H1 (cell line): ENCODE measurements at regions not wholly inside any gene's neighbourhood (a gene's known extent, or its start where the extent isn't known, plus 50 kb on each side); places are given as distances from the start of the nearest gene placed in this dataset.
A peak's percentile ranks its signal among the peaks of the same experiment; 100 is the strongest.

Experiments
- CTCF ChIA-PET: fragments of 300-600 bp; sonication (Branson Sonifier 250); formaldehyde crosslinking; loops from one replicate; lab custom pipeline; 2021; ENCODE audit not compliant: partially characterized antibody; lab: Charles Lee
- POLR2A ChIA-PET: fragments of 300-600 bp; sonication (Branson Sonifier 250); formaldehyde crosslinking; loops from one replicate; lab custom pipeline; 2021; ENCODE audit warnings: inconsistent platforms; ENCODE audit not compliant: partially characterized antibody; lab: Charles Lee
- DNase-seq, 2 experiments: peaks; one replicate each; pipeline versions ENCODE4 v3.0.0 to v3.0.0-alpha.2; 2010 to 2022; ENCODE audit warnings: low spot score in 2 of 2, low read depth in 1 of 2, mixed read lengths in 1 of 2
- FAIRE-seq: peaks from 2 replicates; lab custom pipeline; 2011; peaks lifted over from hg19 to GRCh38; lab: Jason Lieb, UNC
- H2AFZ ChIP-seq: 2 replicates; pipeline ENCODE4 v1.8.1; 2012; ENCODE audit warnings: low read length, inconsistent platforms
- H2AK5ac ChIP-seq: 2 replicates; pipeline ENCODE4 v1.6.1; 2013; ENCODE audit warnings: low read depth, low read length
- H2BK120ac ChIP-seq: replicated peaks from 2 replicates; pipeline ENCODE3; 2013; ENCODE audit warnings: low read depth, low read length, inconsistent platforms
- H2BK12ac ChIP-seq: 2 replicates; pipeline ENCODE4 v1.6.1; 2013; ENCODE audit warnings: low read depth, low read length
- H2BK15ac ChIP-seq: 2 replicates; pipeline ENCODE4 v1.6.1; 2013; ENCODE audit warnings: low read length
- H2BK20ac ChIP-seq: 2 replicates; pipeline ENCODE4 v1.6.1; 2013; ENCODE audit warnings: low read length
- H2BK5ac ChIP-seq: 2 replicates; pipeline ENCODE4 v1.6.1; 2013; ENCODE audit warnings: low read depth, low read length
- H3K14ac ChIP-seq: 2 replicates; pipeline ENCODE4 v1.6.1; 2013; ENCODE audit warnings: inconsistent platforms; ENCODE audit not compliant: insufficient read length
- H3K18ac ChIP-seq: 2 replicates; pipeline ENCODE4 v1.6.1; 2013; ENCODE audit warnings: low read length; ENCODE audit errors: extremely low read depth
- H3K23ac ChIP-seq: 2 replicates; pipeline ENCODE4 v1.6.1; 2013; ENCODE audit warnings: inconsistent platforms; ENCODE audit not compliant: insufficient read length
- H3K23me2 ChIP-seq: 2 replicates; pipeline ENCODE4 v1.6.1; 2013; ENCODE audit warnings: low read depth, low read length
- H3K27ac ChIP-seq: 2 replicates; pipeline ENCODE4 v1.6.1; 2011; ENCODE audit warnings: low read depth, low read length, inconsistent platforms
- H3K27me3 ChIP-seq, 4 experiments: replicated peaks in 1 of 4; 1 replicate in 1 of 4; 2 replicates in 3 of 4; pipeline versions ENCODE4 v1.6.1 to v1.8.1; 2011 to 2013; ENCODE audit warnings: low read length in 3 of 4, mild to moderate bottlenecking in 3 of 4, inconsistent platforms in 2 of 4, mixed read lengths in 2 of 4, moderate library complexity in 1 of 4; ENCODE audit not compliant: control insufficient read depth in 3 of 4, insufficient read depth in 3 of 4; ENCODE audit errors: extremely low read depth in 1 of 4
- H3K36me3 ChIP-seq, 4 experiments: 2 replicates each; pipeline versions ENCODE4 v1.6.1 to v1.8.1; 2011 to 2013; ENCODE audit warnings: mild to moderate bottlenecking in 4 of 4, low read length in 3 of 4, moderate library complexity in 2 of 4, control low read depth in 1 of 4, inconsistent platforms in 1 of 4; ENCODE audit not compliant: insufficient read depth in 4 of 4, control insufficient read depth in 2 of 4
- H3K4ac ChIP-seq: replicated peaks from 2 replicates; pipeline ENCODE3; 2013; ENCODE audit warnings: low read length, low read depth, mixed read lengths, inconsistent platforms; ENCODE audit not compliant: insufficient read length
- H3K4me1 ChIP-seq, 4 experiments: replicated peaks in 1 of 4; 1 replicate in 1 of 4; 2 replicates in 3 of 4; pipeline versions ENCODE4 v1.6.1 to v1.8.1; 2011 to 2013; ENCODE audit warnings: low read length in 3 of 4, inconsistent platforms in 2 of 4, mixed read lengths in 1 of 4; ENCODE audit not compliant: insufficient read depth in 4 of 4, control insufficient read depth in 3 of 4
- H3K4me2 ChIP-seq, 2 experiments: 2 replicates each; pipeline versions ENCODE4 v1.6.1 to v1.8.1; 2011 to 2013; ENCODE audit warnings: low read depth in 2 of 2, low read length in 2 of 2, control low read depth in 1 of 2, inconsistent platforms in 1 of 2, mild to moderate bottlenecking in 1 of 2; ENCODE audit not compliant: insufficient read depth in 1 of 2
- H3K4me3 ChIP-seq, 4 experiments: fragments of 200-600, 300-600 bp in 1 of 4; sonication (generic), shearing (Covaris generic), sonication (Bioruptor Twin) in 1 of 4; 2 replicates each; pipeline versions ENCODE4 v1.5.1 to v1.8.1; 2011 to 2016; ENCODE audit warnings: low read length in 4 of 4, low read depth in 3 of 4, control low read depth in 2 of 4, inconsistent platforms in 2 of 4, mild to moderate bottlenecking in 2 of 4, mixed read lengths in 1 of 4, moderate library complexity in 1 of 4; ENCODE audit not compliant: insufficient read depth in 2 of 4; ENCODE audit errors: extremely low read depth in 1 of 4
- H3K56ac ChIP-seq: replicated peaks from 2 replicates; pipeline ENCODE3; 2013; ENCODE audit warnings: low read depth, mild to moderate bottlenecking, mixed read lengths, low read length, inconsistent platforms; ENCODE audit not compliant: insufficient read length
- H3K79me1 ChIP-seq: 2 replicates; pipeline ENCODE4 v1.6.1; 2013; ENCODE audit warnings: low read depth, low read length, control low read depth
- H3K79me2 ChIP-seq, 2 experiments: 2 replicates each; pipeline versions ENCODE4 v1.6.1 to v1.8.1; 2012 to 2013; ENCODE audit warnings: low read length in 2 of 2, mild to moderate bottlenecking in 2 of 2, inconsistent platforms in 1 of 2; ENCODE audit not compliant: insufficient read depth in 2 of 2, control insufficient read depth in 1 of 2
- H3K9ac ChIP-seq, 4 experiments: replicated peaks in 1 of 4; 1 replicate in 1 of 4; 2 replicates in 3 of 4; pipeline versions ENCODE4 v1.6.1 to v1.8.1; 2011 to 2013; ENCODE audit warnings: low read depth in 3 of 4, low read length in 3 of 4, control low read depth in 2 of 4, mild to moderate bottlenecking in 2 of 4, moderate library complexity in 2 of 4, inconsistent platforms in 1 of 4; ENCODE audit errors: extremely low read depth in 1 of 4
- H3K9me3 ChIP-seq, 2 experiments: 2 replicates each; pipeline versions ENCODE4 v1.6.1 to v1.8.1; 2012 to 2013; ENCODE audit warnings: mild to moderate bottlenecking in 2 of 2, moderate library complexity in 2 of 2, control low read depth in 1 of 2, inconsistent platforms in 1 of 2, low read depth in 1 of 2, low read length in 1 of 2, mixed read lengths in 1 of 2; ENCODE audit not compliant: insufficient read depth in 2 of 2
- H4K20me1 ChIP-seq, 2 experiments: replicated peaks in 1 of 2; 2 replicates each; pipeline versions ENCODE3 to v1.8.1; 2011 to 2013; ENCODE audit warnings: inconsistent platforms in 2 of 2, low read length in 2 of 2, mild to moderate bottlenecking in 1 of 2; ENCODE audit not compliant: insufficient read depth in 2 of 2, control insufficient read depth in 1 of 2
- H4K5ac ChIP-seq: 2 replicates; pipeline ENCODE4 v1.6.1; 2013; ENCODE audit warnings: low read length, low read depth, mixed read lengths, inconsistent platforms; ENCODE audit not compliant: insufficient read length
- H4K8ac ChIP-seq: 2 replicates; pipeline ENCODE4 v1.8.0; 2013; ENCODE audit warnings: mild to moderate bottlenecking, moderate library complexity, low read length, inconsistent platforms; ENCODE audit not compliant: insufficient read depth; ENCODE audit errors: extremely low read depth
- H4K91ac ChIP-seq: replicated peaks from 2 replicates; pipeline ENCODE3; 2013; ENCODE audit warnings: low read length, mixed read lengths, inconsistent platforms; ENCODE audit not compliant: insufficient read length
- CREB1 ChIP-seq: IDR thresholded peaks from 2 replicates; pipeline ENCODE4 v1.6.1; 2012; ENCODE audit warnings: inconsistent platforms
- WGBS, 2 experiments: shearing (Covaris generic) in 1 of 2; methylation state at CpG; one replicate each; pipeline versions ENCODE4 v1.1.6 to v1.1.7; 2013 to 2015; ENCODE audit warnings: low lambda C conversion rate in 2 of 2, mixed read lengths in 2 of 2, inconsistent platforms in 1 of 2, low coverage in 1 of 2, missing lambda C conversion rate in 1 of 2; ENCODE audit not compliant: insufficient replicate concordance in 2 of 2, insufficient coverage in 1 of 2, insufficient read length in 1 of 2; ENCODE audit errors: extremely low coverage in 1 of 2, missing lambda C conversion rate in 1 of 2; 5-methylcytosine and 5-hydroxymethylcytosine counted together

- H3K14ac ChIP-seq, result no peak overlapping the region
- H2BK12ac ChIP-seq, result peak overlapping the region; percentile 63; the same call in 1 of the 2 replicates
- no peak for TF ChIP-seq CREB1
- no peak overlapping the region for H2BK20ac ChIP-seq
- no peak overlapping the region for H2BK120ac ChIP-seq
- H3K18ac ChIP-seq, result no peak overlapping the region
- no peaks in the 10 kb centered on the region for H3K36me3 ChIP-seq
- 0 out of 4 replicates have a peak, but pooled peaks cover 0 to 2% of the 10 kb centered on the region in 2 experiments for H3K9me3 ChIP-seq
- 53% methylated on average over 5 of the region's 5 CpGs; no CpG with 5 or more reads in 1 of the 2 experiments for WGBS, 2 experiments
- H3K4me1 ChIP-seq, result peaks cover 6 to 15% (median 9%) of the 10 kb centered on the region in 4 experiments; a peak in 6 of 7 replicates
- no peak overlapping the region for H3K9ac ChIP-seq
- H3K4me3 ChIP-seq, result no peak overlapping the region
- ChIA-PET CTCF (interaction anchor here (0.9 kb wide), 1 partner anchor 15 kb away, joined by 3 read pairs; no protein-coding TSS in a partner anchor), POLR2A (no interaction called here)
- H2BK15ac ChIP-seq, result 0 out of 2 replicates have a peak overlapping the region, but pooled peaks have one; percentile 3
- H4K8ac ChIP-seq, result no peak overlapping the region
- no peak overlapping the region for H4K91ac ChIP-seq
- no peak overlapping the region for H2AFZ ChIP-seq
- no peaks in the 10 kb centered on the region for H3K79me2 ChIP-seq
- H3K4ac ChIP-seq, result no peak overlapping the region
- no peak overlapping the region for H4K5ac ChIP-seq
- DNase-seq, result no peak
- H3K79me1 ChIP-seq, result no peaks in the 10 kb centered on the region
- H3K56ac ChIP-seq, result no peak overlapping the region
- H3K27me3 ChIP-seq, result no peaks in the 10 kb centered on the region
- H3K4me2 ChIP-seq, result no peak overlapping the region
- no peaks in the 10 kb centered on the region for H3K23me2 ChIP-seq
- no peak for FAIRE-seq
- H4K20me1 ChIP-seq, result no peaks in the 10 kb centered on the region
- H3K23ac ChIP-seq, result no peak overlapping the region
- H3K27ac ChIP-seq, result no peak overlapping the region
- H2BK5ac ChIP-seq, result no peak overlapping the region
- H2AK5ac ChIP-seq, result no peak overlapping the region
Observed at GRCh38 chr1:244161236-244161510, 110.1 kb downstream of the ZBTB18 start.
